Hepatocyte (in vitro differentiated cells): ENCODE measurements at regions not wholly inside any gene's neighbourhood (a gene's known extent, or its start where the extent isn't known, plus 50 kb on each side); places are given as distances from the start of the nearest gene placed in this dataset.

Experiments
- EZH2phosphoT487 ChIP-seq: fragments of 200-600 bp; sonication (generic); IDR thresholded peaks from one replicate; pipeline ENCODE4 v1.6.1; 2018; ENCODE audit warnings: antibody characterized with exemption, mild to moderate bottlenecking, low read depth, moderate library complexity; ENCODE audit not compliant: unreplicated experiment, severe bottlenecking
- TF ChIP-seq, protein P1 (sequence below): fragments of 200-600 bp; sonication (generic); IDR thresholded peaks from 2 replicates; pipeline ENCODE4 v1.5.1; 2016; ENCODE audit warnings: antibody characterized with exemption, mild to moderate bottlenecking; ENCODE audit not compliant: poor library complexity

DNA sequence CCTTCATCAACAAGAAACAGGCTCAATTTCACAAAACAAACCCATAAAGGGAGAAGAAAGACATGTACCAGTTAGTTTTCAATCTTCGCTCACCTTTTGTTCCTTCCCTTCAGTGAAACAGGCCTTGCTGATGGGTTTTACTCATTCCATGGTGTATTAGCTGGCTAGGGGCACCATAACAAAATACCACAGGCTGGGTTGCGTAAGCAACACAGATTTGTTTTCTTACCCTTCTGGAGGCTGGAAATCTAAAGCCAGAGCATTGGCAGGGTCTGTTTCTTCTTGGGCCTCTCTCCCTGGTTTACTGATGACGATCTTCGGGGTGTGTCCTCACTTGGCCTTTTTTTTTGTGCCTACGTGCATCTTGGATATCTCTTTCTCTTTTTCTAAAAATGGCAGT lies 383.4 kb upstream of the RBFOX1 start:
- TF ChIP-seq, protein P1, sequence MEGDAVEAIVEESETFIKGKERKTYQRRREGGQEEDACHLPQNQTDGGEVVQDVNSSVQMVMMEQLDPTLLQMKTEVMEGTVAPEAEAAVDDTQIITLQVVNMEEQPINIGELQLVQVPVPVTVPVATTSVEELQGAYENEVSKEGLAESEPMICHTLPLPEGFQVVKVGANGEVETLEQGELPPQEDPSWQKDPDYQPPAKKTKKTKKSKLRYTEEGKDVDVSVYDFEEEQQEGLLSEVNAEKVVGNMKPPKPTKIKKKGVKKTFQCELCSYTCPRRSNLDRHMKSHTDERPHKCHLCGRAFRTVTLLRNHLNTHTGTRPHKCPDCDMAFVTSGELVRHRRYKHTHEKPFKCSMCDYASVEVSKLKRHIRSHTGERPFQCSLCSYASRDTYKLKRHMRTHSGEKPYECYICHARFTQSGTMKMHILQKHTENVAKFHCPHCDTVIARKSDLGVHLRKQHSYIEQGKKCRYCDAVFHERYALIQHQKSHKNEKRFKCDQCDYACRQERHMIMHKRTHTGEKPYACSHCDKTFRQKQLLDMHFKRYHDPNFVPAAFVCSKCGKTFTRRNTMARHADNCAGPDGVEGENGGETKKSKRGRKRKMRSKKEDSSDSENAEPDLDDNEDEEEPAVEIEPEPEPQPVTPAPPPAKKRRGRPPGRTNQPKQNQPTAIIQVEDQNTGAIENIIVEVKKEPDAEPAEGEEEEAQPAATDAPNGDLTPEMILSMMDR, result no peak
- no peak for TF ChIP-seq EZH2phosphoT487
